Right kidney (tissue), 1 donor: ENCODE measurements at regions not wholly inside any gene's neighbourhood (a gene's known extent, or its start where the extent isn't known, plus 50 kb on each side); places are given as distances from the start of the nearest gene placed in this dataset.
"Not testable (repeated sequence)": the region's sequence is repeated elsewhere in the genome, so short reads cannot be mapped to it uniquely, and the experiment has no call there.

Experiments used
- DNase-seq: peaks from one replicate; pipeline ENCODE4 v3.0.0-alpha.2; 2016

- not testable (repeated sequence) for DNase-seq
These were observed 51.1 kb downstream of the NBPF8 start for GRCh38 chr1:120465900-120466299.

- not testable (repeated sequence) for DNase-seq
These were observed 62.8 kb downstream of the NBPF8 start for GRCh38 chr1:120477663-120478062.

- DNase-seq = not testable (repeated sequence)
These were observed 63.6 kb downstream of the NBPF8 start for GRCh38 chr1:120478400-120478799.

- DNase-seq = not testable (repeated sequence)
These were observed 72.7 kb downstream of the NBPF8 start for GRCh38 chr1:120487542-120487941.

DNA sequence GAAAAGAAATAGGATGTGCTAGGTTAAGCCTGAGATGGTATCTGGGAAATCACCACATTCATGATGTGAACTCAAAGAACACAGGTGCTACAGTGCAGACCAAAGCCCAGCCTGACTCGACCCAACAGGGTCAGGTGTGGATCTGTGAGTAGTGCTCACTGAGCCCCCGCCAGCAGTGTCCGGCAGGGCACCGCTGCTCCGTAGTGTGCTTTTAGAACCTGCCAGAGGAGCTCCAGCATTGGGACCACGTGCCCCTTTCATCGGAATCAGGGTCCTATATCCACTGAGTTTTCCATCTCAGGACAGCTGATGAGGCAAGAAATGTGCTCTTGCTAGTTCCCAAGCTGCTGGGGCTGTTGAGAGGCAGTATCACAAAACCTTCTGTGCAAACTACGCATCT lies 74.4 kb downstream of the NBPF8 start:
- DNase-seq = not testable (repeated sequence)

DNA sequence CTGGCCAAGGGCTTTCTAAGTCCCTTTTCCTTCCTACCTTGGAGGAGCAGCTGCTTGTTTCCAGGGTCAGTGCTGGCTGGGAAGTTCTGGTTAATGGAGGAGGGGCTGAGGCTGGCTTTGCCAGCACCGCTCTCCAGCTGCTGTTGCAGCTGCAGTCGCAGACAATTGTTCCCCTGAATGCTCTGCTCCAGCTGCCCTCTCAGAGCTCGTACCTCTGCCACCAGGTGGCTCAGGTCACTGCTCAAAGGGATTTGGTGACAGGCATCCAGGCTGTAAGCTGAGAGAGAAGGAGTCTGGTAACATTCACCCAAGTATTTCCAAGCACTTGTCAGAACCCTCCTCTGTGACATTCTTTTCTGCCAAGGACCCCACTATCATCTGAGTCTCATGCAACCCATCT lies 82.3 kb downstream of the NBPF8 start:
- not testable (repeated sequence) for DNase-seq

DNA sequence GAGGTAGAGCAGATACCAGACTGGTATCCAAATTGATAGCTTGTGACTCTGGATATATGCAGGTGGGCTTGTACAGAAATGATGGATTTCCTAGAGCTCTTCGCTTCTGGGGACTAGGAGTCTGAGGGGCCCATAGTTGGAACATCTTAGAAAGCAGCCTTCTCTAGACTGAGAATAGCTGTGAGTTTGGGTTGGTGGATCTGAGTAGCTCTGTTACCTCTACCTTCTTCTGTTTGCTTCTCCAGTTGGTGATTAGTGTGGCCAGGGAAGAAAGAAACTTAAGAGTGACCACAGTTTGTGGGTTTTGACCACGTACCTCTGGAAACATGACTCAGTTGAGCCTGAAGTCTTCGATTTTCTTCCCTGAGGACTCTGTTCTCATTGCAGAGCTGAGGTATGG lies 88.4 kb downstream of the NBPF8 start:
- DNase-seq = not testable (repeated sequence)

DNA sequence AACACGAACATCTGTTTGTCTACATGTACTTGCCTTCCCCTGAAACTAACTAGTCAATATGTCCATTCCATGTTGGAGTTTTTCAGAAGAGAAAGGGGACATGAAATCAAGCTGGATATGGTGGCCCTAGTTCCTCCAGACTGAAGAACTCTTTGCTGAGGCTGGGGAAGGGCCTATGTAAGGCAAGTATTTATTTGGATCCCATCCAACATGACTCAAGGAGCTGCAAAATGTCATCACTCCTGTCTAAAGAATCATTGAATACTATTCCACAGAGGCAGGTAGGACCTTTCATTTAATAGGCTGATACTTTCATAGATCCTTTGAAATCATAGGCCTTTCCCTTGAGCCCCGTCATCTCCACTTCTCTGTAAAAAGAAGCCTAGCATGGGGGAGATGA lies 91.5 kb downstream of the NBPF8 start:
- not testable (repeated sequence) for DNase-seq

DNA sequence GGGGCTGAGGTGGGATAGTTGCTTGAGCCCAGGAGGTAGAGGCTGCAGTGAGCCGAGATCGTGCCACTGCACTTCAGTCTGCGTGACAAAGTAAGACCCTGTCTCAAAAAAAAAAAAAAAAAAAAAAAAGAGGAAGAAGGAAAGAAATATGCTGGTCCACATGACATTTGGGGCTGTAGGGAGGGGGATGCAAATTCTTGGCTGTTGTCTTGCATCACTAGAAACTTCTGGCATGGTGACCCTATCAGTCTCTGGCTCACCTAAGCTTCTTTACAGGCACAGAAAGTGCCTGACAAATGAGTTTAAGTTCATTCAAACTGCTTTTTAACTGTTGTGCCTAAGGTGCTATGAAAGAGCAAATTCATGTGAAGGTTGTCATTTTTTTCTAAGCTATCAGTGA lies 93.5 kb downstream of the NBPF8 start:
- DNase-seq = not testable (repeated sequence)

- not testable (repeated sequence) for DNase-seq
These were observed 94.4 kb downstream of the NBPF8 start for GRCh38 chr1:120509258-120509657.

DNA sequence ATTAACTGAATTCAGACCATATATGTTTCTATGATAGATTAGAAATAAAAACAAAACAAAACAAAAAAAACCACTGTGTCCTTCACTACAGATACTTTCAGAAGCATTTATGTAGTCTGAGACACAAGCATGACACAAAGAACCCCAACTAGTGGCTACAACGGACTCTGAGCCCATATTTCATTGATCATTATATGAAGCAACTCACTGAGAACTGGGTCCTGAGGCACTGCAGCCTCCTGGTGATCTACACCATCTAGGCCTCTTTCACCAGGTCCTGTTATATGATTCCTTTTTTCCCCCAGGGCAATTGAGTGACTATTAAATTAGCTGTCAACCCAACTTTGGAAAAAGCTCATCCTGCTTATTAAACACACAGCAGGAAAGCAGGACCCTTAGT lies 98.3 kb downstream of the NBPF8 start:
- not testable (repeated sequence) for DNase-seq

DNA sequence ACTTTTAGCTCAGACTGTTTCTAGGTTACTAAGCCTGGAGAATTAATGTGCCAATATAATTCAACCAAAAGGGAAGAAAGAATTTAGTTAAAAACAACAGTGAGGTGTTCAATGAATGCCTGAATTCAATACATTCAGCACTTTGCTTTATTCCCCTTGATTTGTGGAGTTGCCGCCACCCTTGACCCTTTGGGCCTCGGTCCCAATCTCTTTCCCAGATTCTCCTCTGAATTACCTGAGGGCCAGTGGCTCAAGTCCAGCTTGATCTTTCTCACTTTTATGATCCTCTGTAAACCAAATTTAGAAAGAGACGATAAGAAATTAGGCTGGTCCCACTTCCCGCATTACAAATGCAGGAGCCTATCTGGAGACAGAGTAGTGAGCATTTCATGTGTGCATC lies 98.7 kb downstream of the NBPF8 start:
- DNase-seq = not testable (repeated sequence)

DNA sequence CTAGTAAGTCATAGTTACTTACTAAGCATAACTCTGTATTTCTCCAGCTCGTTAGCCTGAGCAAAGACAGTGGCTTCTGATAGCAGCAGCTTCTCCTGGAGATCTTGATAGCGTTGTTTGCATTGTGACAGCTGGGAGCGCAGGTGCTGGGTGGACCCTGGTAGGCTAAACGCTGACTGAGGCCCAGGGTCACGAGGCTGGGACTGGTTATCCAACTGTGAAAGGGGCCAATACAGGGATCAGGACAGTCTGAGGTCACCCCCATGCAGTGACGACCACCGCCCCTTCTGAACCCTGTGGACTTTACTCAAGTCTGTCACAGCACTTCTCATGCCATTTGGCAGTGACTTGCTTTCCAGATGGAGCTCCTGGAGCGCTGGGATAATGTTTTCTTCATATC lies 104.4 kb downstream of the NBPF8 start:
- not testable (repeated sequence) for DNase-seq

- not testable (repeated sequence) for DNase-seq
These were observed 109.6 kb downstream of the NBPF8 start for GRCh38 chr1:120524416-120524815.

- DNase-seq = not testable (repeated sequence)
These were observed 110.6 kb downstream of the NBPF8 start for GRCh38 chr1:120525386-120525785.

GRCh38 chr1:120529475-120530089 lies 114.7 kb downstream of the NBPF8 start:
- not testable (repeated sequence) for DNase-seq

- DNase-seq = not testable (repeated sequence)
These were observed 116.6 kb downstream of the NBPF8 start for GRCh38 chr1:120531455-120531854.

DNA sequence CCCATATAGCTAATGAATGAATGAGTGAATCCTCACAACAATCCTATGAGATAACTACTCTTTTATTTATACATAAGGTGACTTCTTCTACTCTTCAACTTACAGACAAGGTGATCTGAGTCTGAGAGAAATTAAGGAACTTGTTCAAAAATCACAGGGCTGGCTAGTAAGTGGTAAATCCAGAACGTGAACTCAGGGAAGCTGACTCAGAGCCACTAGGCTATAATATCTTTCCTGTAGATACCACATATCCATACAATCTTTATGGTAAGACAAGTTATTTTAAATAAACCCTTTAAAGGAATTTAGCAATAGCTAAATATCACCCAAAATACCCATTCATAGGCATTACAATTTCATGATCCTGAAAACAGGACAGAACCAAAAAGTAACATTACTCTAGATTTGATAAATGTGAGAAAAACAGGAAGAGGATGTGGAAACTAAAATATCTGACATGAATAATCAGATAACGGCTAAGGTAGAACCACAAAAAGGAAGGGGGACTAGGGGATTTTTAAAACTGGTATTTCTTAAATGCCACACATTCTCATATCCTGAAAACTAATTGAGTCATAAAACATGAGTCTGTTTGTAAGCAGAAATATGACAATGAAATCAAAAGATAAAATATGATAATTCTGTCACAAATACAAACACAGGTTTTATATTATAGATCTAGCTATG lies 119.7 kb downstream of the NBPF8 start:
- not testable (repeated sequence) for DNase-seq

DNA sequence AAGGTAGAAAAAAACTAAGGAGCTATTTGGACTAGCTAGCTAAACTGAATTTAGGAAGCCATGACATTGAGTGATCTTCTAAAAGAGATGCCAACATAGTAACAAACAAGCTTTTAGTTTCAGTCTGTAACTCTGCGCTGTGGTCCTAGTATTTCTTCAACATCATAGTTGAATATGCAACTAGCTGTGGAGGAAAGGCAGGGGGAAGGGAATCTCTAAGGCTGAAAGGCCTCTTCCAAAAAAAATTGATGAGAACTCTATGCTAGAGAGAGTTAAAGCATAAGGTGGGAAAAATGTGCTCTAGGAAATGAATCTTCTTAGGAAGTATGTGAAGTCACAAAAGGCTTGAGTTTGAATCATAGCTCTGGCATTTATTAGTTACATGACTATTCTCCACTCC lies 120.2 kb downstream of the NBPF8 start:
- not testable (repeated sequence) for DNase-seq

DNA sequence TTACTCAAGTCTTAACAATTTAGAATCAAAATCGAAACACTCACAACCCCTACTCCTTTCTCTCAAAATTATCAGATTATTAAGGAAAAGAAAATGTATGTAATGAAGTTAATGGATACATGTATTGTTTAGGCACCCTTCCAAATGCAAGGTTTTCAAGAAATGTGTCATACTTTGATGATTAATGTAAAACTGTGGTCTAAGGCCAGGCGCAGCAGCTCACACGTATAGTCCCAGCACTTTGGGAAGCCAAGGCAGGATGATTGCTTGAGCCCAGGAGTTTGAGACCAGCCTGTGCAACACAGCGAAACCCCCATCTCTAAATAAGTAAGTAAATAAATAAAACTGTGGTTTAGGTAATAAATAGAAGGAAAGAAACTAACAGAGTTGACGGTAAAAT lies 126.6 kb downstream of the NBPF8 start:
- DNase-seq = not testable (repeated sequence)

DNA sequence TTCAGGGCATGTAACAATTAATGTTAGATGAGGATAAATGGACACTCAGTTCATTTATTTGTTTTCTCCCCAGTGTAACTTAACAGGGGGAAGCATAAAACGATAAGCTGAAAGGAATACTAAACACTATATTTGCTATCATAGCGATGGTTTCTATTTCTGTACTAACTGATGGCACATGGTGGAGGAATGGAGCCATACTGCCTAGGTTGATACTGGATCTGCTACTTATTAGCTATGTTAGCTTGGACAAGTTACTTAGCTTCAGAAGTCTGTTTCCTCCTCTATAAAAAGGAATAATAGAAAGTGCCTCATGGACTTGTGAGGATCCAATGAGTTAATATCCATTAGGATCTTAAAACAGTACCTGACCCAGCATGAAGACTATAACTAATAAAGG lies 127.5 kb downstream of the NBPF8 start:
- DNase-seq = not testable (repeated sequence)

- DNase-seq = not testable (repeated sequence)
These were observed 128.1 kb downstream of the NBPF8 start for GRCh38 chr1:120542940-120543339.

DNA sequence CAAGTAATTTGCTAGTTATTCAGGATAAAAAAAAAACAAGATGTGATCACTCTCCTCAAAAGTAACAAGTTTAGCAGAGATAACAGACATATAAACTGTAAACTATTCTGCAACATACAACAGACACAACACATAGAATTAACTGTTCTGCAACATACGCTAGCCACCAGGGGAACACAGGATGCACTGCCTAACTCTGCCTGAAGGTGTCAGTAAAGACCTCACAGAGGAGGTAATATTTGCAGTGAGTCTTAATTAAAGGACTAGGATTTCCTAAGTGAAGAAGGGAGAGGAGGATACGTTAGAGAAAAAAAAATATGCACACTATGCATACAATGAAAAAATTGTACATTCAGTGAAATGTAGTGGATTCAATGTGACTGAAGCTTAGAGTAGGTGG lies 129.6 kb downstream of the NBPF8 start:
- DNase-seq = not testable (repeated sequence)

- DNase-seq = not testable (repeated sequence)
These were observed 135.5 kb downstream of the NBPF8 start for GRCh38 chr1:120550335-120550734.
